Caco-2 (cell line): ENCODE measurements at regions not wholly inside any gene's neighbourhood (a gene's known extent, or its start where the extent isn't known, plus 50 kb on each side); places are given as distances from the start of the nearest gene placed in this dataset.

Experiments
- BruUV-seq: library from RNA; stranded (reverse); fragments of 400-500 nt; replicated peaks from 2 replicates; lab custom pipeline; 2021; lab: Mats Ljungman, UMichigan
- CTCF ChIA-PET: fragments of 300-600 bp; sonication (Branson Sonifier 250); formaldehyde crosslinking; loops from one replicate; lab custom pipeline; 2022; ENCODE audit warnings: antibody characterized with exemption; lab: Charles Lee
- POLR2A ChIA-PET: fragments of 300-600 bp; sonication (Branson Sonifier 250); formaldehyde crosslinking; loops from one replicate; lab custom pipeline; 2022; ENCODE audit warnings: antibody characterized with exemption; lab: Charles Lee
- DNase-seq, 2 experiments: peaks; one replicate each; pipeline versions ENCODE4 v3.0.0 to v3.0.0-alpha.2; 2020 to 2022
- H3K27me3 ChIP-seq: replicated peaks from 2 replicates; pipeline ENCODE4 v1.6.0; 2011; ENCODE audit warnings: low read length; ENCODE audit not compliant: control insufficient read depth, insufficient read depth
- H3K36me3 ChIP-seq: 2 replicates; pipeline ENCODE4 v1.5.1; 2011; ENCODE audit warnings: low read length; ENCODE audit not compliant: control insufficient read depth, insufficient read depth
- H3K4me1 ChIP-seq: fragments of 250-450 bp; sonication (Bioruptor Pico); 2 replicates; pipeline ENCODE4 v1.5.1; 2020; ENCODE audit warnings: mild to moderate bottlenecking
- H3K4me3 ChIP-seq: 2 replicates; pipeline ENCODE4 v1.5.1; 2011; ENCODE audit warnings: low read depth, mild to moderate bottlenecking, control low read depth, low read length
- H3K9me3 ChIP-seq: fragments of 250-450 bp; sonication (Bioruptor Pico); 2 replicates; pipeline ENCODE4 v1.5.1; 2020; ENCODE audit warnings: mild to moderate bottlenecking, moderate library complexity
- H3K27ac Mint-ChIP-seq: one replicate; pipeline ENCODE4 v1.8.0; 2022; ENCODE audit warnings: mixed read lengths; ENCODE audit not compliant: unreplicated experiment
- H3K27me3 Mint-ChIP-seq: one replicate; pipeline ENCODE4 v1.8.0; 2022; ENCODE audit warnings: mixed read lengths; ENCODE audit not compliant: insufficient read depth, unreplicated experiment
- H3K36me3 Mint-ChIP-seq: one replicate; pipeline ENCODE4 v1.8.0; 2022; ENCODE audit warnings: mild to moderate bottlenecking, mixed read lengths; ENCODE audit not compliant: insufficient read depth, unreplicated experiment
- H3K4me1 Mint-ChIP-seq: one replicate; pipeline ENCODE4 v1.8.0; 2022; ENCODE audit warnings: low read depth, mixed read lengths; ENCODE audit not compliant: unreplicated experiment
- H3K4me3 Mint-ChIP-seq: one replicate; pipeline ENCODE4 v1.8.0; 2022; ENCODE audit warnings: mild to moderate bottlenecking, moderate library complexity, mixed read lengths; ENCODE audit not compliant: unreplicated experiment
- H3K9me3 Mint-ChIP-seq: one replicate; pipeline ENCODE4 v1.8.0; 2022; ENCODE audit warnings: mixed read lengths; ENCODE audit not compliant: unreplicated experiment
- CTCF ChIP-seq, 2 experiments: fragments of 200-600 bp in 1 of 2; IDR thresholded peaks; 1 replicate in 1 of 2; 2 replicates in 1 of 2; pipeline versions ENCODE4 v1.5.1 to v1.8.0; 2011 to 2022; ENCODE audit warnings: antibody characterized with exemption in 1 of 2, control low read depth in 1 of 2, inconsistent platforms in 1 of 2, low read depth in 1 of 2, low read length in 1 of 2, mild to moderate bottlenecking in 1 of 2, moderate library complexity in 1 of 2; ENCODE audit not compliant: insufficient read depth in 1 of 2, severe bottlenecking in 1 of 2, unreplicated experiment in 1 of 2
- intact Hi-C: fragments of 100-400 bp; cut with micrococcal nuclease; formaldehyde crosslinking; loops from one replicate; pipeline ENCODE4 v1.10.0; 2022; ENCODE audit not compliant: unreplicated experiment

- H3K36me3 ChIP-seq, result no peaks in the 10 kb centered on the region
- no peaks in the 10 kb centered on the region for H3K9me3 ChIP-seq
- BruUV-seq, result no TSS peak
- ChIA-PET CTCF (no interaction called here), POLR2A (interaction anchor here (0.6 kb wide), 1 partner anchor 1109 kb away, joined by 3 read pairs; no protein-coding TSS in a partner anchor)
- TF ChIP-seq CTCF (IDR thresholded peaks at IDR 0.05; ENCODE audit: insufficient read depth in 1 of 2, low read depth in 1 of 2, low read length in 1 of 2, severe bottlenecking in 1 of 2, unreplicated experiment in 1 of 2), result no peak
- no peak overlapping the region for H3K27ac Mint-ChIP-seq
- intact Hi-C loops, result loop anchor here (5.0 kb wide), 1 partner anchor 912 kb away; no protein-coding TSS in a partner anchor
- peaks cover 7% of the 10 kb centered on the region for H3K4me1 Mint-ChIP-seq
- no peaks in the 10 kb centered on the region for H3K9me3 Mint-ChIP-seq
- H3K36me3 Mint-ChIP-seq, result no peaks in the 10 kb centered on the region
- no peak overlapping the region for H3K4me3 ChIP-seq
- no peaks in the 10 kb centered on the region for H3K27me3 ChIP-seq
- H3K4me1 ChIP-seq, result no peaks in the 10 kb centered on the region
- H3K4me3 Mint-ChIP-seq, result no peak overlapping the region
- H3K27me3 Mint-ChIP-seq, result no peaks in the 10 kb centered on the region
- no peak for DNase-seq
These were observed 50.7 kb upstream of the DIAPH3 start for GRCh38 chr13:60214213-60215055.

- no peaks in the 10 kb centered on the region for H3K4me1 ChIP-seq
- POLR2A ChIA-PET, result no interaction called here
- TF ChIP-seq CTCF (IDR thresholded peaks at IDR 0.05; ENCODE audit: insufficient read depth in 1 of 2, low read depth in 1 of 2, low read length in 1 of 2, severe bottlenecking in 1 of 2, unreplicated experiment in 1 of 2), result no peak
- Mint-ChIP-seq H3K27ac (no peak overlapping the region), H3K9me3 (no peaks in the 10 kb centered on the region), H3K36me3 (no peaks in the 10 kb centered on the region), H3K4me1 (no peaks in the 10 kb centered on the region), H3K4me3 (no peak overlapping the region), H3K27me3 (no peaks in the 10 kb centered on the region)
- intact Hi-C loops, result no loop called here
- H3K9me3 ChIP-seq, result no peaks in the 10 kb centered on the region
- H3K4me3 ChIP-seq, result no peak overlapping the region
- no peak for DNase-seq
- no TSS peak for BruUV-seq
- CTCF ChIA-PET, result no interaction called here
- H3K27me3 ChIP-seq, result no peaks in the 10 kb centered on the region
- H3K36me3 ChIP-seq, result no peaks in the 10 kb centered on the region
These were observed 56.3 kb upstream of the DIAPH3 start for GRCh38 chr13:60220072-60220471.

GRCh38 chr13:60221581-60221980, 57.9 kb upstream of the DIAPH3 start:
- Mint-ChIP-seq H3K27me3 (no peaks in the 10 kb centered on the region), H3K27ac (no peak overlapping the region), H3K9me3 (no peaks in the 10 kb centered on the region), H3K36me3 (no peaks in the 10 kb centered on the region), H3K4me1 (no peaks in the 10 kb centered on the region), H3K4me3 (no peak overlapping the region)
- ChIA-PET POLR2A (no interaction called here), CTCF (no interaction called here)
- no TSS peak for BruUV-seq
- no peaks in the 10 kb centered on the region for H3K36me3 ChIP-seq
- no peak overlapping the region for H3K4me3 ChIP-seq
- DNase-seq, result no peak
- no peaks in the 10 kb centered on the region for H3K9me3 ChIP-seq
- intact Hi-C loops, result no loop called here
- TF ChIP-seq CTCF (IDR thresholded peaks at IDR 0.05; ENCODE audit: insufficient read depth in 1 of 2, low read depth in 1 of 2, low read length in 1 of 2, severe bottlenecking in 1 of 2, unreplicated experiment in 1 of 2), result no peak
- H3K27me3 ChIP-seq, result no peaks in the 10 kb centered on the region
- H3K4me1 ChIP-seq, result no peaks in the 10 kb centered on the region
